NCI-H2171 treated with DMSO at 0.1 percent for 48 hours (cell line): ENCODE measurements at regions not wholly inside any gene's neighbourhood (a gene's known extent, or its start where the extent isn't known, plus 50 kb on each side); places are given as distances from the start of the nearest gene placed in this dataset.

Experiments used
- DNase-seq: peaks from one replicate; lab custom pipeline; 2025; lab: John Stamatoyannopoulos, UW

DNA sequence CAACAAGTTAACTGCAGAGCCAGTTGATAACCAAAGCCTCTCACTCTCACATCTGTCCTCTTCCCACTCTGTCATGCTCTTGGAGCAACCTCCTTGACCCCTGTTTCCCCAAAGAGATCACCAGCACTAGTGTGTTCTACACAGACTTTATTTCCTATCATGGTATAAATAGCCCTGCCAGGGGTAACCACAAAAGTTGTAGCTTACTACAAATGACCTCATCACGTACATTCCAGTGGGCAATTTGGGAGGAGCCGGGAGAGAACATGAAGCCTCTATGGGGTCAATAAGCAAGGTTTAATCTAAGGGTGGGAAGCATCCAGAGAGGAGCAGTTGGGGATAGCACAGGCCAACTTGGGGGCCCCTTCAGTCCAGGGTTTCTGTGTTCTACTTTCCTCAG is 186.5 kb downstream of the KCNA5 start:
- DNase-seq: no peak

DNA sequence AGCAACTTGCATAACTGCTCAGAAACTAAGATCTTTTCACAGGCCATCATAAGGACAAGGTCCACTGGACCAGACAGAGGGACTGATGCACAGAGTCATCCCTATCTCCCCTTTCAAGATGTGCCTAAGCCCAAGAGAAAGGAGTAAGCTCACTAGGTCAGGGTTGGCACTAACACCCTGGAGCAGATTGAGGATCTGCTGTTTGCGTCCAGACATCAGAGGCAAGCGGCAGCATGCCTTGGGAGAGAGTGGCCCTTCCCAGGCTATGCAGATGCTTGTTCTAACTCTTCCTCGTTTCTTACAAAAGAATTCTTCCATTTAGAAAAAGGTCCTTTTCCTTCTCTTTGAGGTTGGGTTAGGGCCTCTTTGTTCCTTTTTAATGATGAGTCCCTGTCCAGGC is 187.2 kb downstream of the KCNA5 start:
- DNase-seq: no peak

DNA sequence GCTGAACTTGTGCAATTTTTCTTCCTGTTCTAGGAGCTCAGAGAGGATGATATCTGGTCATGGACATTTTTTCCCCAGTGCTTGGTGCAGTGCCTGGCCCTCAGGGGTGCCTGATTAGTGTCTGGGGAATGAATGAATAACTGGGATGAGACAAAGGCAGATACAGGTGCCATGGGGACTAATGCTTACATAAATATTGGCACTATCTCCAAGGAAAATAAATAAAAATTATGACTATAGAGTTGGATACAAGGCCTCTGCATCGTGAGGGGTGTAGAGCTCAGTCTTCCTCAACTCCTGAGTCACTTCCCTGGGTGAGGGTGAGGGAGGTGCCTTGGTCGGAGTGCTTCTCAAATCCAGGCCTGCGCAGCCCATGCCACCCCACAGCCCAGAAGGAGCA is 188.6 kb downstream of the KCNA5 start:
- DNase-seq: no peak

DNA sequence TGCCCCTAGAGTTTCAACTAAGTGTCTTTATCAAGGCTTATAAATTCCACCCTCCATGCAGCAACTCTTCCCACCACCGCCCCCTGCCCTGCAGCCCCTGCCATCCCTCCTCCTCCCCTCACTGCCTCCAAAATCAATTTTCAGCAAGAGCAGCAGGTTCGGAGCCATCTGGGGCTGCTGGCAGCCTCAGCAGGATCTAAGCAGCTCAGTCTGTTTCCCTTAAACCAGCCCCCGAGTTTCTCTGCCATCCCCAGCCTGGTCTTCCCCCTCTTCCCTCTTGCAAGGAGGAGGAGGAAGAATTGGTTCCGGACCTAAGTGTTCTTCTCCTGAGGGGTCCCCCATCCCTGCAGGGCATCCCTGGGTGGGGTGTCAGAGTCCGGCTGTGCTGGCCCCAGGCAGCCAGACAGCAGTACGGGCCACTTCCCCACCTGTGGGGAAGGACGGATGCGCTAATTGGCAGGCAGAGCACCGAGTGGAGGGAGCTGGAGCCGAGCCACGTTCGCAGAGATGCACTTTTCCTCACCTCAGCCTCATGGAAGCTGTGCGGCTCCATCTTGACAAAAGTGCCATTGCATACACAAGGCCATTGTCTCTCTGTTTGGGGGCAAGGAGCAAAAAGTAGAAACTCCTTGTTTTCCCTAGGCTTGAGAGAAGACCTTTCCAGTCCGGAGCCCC is 189.3 kb downstream of the KCNA5 start:
- no peak for DNase-seq

DNA sequence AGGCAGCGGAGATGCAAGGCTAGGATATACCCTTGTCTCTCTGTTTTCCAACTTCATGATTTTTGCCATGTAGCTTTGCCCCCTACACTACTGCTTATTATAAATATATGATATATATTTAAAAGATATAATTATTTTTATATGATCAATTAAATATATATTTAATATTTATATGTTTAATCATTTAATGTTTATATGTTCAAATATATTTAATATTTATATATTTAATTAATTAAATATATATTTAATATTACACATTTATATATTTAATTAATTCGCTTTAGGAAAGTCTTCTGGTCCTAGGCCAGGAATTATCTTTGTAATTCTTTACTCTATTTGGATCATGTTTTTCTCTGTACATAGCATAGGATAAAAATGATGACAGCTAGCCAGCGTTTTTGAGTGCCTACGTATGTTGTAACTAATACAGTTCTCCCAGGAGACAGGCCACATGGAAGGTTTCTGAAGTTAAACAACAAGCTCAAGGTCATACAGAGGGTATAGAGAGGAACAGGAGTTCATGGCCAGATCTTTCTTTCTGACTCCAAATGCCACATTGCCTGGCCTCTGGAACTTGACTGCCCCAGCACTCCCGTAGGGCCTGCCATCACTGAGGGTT is 192.5 kb downstream of the KCNA5 start:
- no peak for DNase-seq

DNA sequence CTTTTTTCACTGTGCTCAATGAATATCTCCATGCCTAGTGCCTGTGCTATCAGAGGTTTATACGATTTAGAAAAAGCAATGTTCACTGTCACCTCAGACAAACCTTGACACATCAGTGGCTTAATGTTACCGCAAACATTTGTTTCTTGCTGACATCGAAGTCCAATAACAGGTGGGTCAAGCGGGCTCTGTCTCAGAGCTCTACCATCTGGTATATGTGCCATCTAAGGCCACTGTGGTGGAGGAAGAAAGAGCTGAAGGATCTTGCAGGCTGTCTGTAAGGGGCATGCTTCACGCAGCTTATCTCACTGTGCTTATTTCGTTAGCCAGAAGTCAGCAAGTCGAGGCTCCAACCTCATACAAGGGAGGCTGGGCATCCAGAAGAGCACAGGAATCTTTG is 189.5 kb upstream of the NTF3 start:
- DNase-seq: no peak

DNA sequence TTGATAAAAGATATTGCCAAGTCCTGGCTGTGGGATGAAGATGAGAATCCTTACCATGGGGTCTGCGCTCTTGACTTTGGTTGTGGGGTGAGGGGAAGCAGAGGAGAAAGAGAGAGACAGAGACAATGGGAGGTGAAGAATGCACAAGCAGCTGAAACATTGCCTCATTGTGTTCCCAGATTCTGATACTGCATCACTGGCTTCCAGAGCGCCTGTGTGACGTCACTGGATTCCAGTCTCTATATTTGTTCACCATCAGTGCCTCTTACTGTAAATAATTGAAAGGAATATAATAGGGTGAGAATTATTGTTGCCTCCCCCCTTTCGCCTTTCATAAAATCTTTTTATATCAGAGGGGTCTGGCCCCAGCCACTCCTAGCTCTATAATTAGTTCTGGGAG is 188.9 kb upstream of the NTF3 start:
- no peak for DNase-seq

DNA sequence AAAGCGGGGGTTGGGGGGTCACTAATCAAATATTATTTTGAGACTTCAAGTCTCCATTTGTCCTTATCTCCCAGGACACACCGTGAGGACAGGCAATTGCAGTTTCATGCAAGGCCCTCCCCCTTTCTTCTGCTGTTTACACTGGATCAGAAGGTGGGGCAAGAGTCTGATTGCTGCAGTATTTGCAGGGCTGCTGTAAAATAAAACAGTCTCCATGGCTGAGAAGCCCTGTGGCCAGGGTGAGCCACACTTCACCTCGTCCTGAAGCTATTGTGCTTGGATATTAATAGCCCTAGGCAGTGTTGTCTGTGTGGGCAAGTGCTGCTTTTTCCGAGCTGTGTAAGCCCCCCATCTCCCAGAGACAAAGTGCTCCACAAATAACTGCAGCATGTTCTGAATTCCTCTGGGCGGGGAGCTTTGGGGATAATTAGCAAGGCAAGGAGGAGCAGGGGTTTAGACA is 187.4 kb upstream of the NTF3 start:
- no peak for DNase-seq

DNA sequence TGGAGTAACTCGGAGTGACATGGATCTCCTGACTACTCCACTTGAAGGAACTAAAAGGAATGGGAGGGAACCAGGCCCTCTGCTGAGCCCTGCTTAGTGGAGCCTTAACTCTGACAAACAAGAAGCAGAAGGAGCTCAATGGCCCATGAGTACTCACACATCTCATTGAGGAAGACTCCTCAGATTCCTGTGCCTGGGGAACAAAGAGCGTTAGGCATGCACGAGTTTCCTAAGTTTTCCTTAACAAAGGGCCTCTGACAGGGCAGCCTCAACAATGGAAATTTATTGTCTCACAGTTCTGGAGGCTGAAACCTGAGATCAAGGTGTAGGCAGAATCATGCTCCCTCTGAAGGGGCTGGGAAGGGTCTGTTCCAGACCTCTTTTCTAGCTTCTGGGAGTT is 185.7 kb upstream of the NTF3 start:
- DNase-seq: no peak

DNA sequence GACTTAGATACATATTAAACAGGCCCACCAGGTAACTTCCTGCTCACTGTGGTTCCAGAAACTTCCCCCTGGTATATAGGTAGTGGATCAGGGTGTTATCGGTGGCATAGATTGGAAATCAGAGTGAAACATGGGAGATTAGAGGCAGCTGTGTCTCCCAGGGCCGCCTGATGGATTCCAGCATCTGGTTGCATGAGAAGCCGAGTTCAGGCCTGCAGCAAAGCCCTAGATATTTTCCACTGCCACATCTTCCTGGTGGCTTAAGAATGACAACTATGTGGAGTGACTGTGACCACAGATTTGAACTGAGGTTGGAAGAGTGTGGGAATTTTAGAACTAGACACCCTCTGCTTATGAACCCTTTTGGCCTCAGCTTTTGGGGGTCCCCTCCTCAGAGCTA is 184.8 kb upstream of the NTF3 start:
- DNase-seq: no peak

DNA sequence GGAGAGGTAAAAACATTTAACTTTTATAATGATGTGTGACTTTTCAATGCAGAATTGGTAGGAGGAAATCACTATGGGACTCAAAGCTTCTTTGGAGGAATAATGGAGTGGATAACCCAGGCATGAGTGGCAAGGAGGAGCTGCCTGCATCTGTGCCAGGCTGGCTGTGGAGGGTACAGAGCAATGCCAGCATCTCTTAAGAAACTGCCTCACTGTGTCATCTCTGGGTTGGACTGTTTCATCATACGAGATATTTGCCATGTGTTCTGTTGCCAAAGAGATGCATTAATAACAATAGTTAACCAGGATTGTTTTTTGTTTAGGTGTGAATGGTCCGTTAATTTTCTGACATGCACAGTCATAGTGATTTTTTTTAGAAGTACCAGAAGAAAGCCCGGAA is 183.7 kb upstream of the NTF3 start:
- no peak for DNase-seq

DNA sequence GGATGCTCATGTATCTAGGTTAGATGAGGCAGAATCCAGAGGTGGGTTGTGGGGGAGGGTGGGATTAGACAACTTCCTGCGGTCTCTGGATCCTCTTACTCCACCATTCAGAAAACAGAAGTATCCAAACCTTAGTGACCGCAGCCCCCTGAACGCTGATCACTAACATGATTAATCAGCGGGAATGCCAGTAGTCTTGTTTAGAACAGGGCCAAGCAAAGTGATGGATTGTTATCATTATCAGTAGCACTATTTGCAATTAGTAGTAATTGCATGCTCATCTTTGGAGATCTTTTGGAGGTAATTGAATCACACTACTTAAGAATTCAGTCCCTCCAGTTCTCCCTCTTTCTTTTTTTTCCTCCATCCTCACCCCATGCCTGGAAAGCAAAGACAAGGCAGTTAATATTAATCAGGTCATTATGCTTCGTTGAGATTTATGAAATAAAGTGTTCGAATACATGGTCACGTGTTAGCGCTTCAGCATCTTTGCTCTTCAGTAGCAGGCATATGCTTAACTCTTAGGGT is 182.8 kb upstream of the NTF3 start:
- no peak for DNase-seq

DNA sequence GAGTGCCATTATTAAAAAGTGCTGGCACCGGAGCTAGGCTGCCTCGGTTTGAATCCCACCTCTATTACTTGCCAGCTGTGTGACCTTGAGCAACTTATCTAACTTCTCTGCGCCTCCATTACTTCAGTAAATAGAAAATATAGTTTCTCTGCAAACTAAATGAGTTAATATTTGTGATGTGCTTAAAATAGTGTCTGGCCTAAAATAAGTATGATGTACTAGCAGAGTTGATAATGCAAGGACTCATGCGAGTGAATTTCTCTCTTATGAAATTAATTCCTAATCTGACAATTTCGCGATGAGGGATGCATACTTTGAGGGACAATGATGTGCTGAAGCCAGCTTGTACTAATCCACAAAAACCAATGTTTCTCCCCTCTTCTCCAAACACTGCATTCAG is 180.8 kb upstream of the NTF3 start:
- no peak for DNase-seq

DNA sequence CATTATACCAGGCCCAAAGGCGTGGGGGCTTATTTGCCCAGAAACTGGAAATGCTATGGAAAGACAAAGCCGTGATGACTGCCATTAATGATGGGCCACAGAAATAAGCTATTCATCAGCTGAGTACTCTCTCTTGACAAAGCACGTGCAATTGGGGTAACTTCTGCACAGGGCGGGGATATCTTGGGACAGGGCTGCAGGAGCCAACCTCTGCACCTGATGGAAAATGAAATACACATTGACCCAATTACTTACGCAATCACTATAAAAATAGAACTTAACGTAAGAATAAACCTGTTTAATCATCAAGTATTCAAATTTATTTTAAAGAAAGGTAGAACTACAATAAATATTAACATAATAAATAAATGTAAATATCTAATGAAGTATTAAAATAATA is 180.1 kb upstream of the NTF3 start:
- no peak for DNase-seq

DNA sequence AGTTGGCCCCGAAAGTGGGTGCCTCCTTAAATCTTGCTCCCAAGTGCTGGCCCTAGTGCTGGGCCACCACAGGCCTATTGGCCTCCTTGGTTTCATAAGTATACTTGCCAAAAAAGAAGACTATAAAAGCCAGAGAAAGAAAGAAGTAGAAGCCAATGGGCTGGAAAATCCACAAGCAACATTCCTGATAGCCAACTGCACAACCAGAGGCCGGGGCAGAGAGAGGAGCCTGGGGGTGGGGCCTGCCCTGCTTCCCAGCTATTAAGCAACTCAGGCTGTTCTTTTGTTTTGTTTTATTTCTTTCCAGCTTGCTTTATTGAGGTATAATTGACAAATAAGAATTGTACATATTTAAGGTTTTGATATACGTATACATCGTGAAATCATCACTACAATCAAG is 177.2 kb upstream of the NTF3 start:
- DNase-seq: no peak

DNA sequence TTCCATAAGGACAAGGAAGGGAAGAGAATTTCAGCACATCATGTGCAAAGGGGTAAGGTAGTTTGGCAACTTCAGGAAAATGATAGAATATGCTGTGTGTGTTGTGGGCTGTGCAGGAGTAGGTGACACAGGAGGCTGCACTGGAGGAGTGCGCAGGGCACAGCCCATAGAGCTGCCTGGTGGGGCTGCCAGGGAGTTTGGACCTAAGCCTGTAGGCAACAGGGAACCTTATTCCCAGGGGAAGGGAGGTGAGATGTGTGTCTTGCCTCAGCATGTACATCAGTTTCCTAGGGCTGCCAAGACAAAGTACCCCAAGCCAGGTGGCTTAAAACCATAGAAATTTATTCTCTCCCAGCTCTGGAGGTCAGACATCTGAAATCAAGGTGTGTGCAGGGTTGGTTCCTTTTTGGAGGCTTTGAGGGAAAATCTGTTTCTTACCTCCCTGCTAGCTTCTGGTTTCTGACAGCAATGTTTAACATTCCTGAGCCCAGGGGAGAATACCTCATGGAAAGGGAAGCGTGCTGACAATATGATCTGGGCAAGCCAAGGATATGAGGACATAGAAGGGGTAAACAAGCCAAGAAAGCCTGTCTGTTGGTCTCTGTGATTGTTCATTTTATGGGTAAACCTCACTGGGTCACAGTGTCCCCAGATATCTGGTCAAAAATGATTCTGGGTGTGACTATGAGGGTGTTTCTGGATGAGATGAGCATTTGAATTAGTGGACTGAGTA is 174.0 kb upstream of the NTF3 start:
- DNase-seq: no peak

DNA sequence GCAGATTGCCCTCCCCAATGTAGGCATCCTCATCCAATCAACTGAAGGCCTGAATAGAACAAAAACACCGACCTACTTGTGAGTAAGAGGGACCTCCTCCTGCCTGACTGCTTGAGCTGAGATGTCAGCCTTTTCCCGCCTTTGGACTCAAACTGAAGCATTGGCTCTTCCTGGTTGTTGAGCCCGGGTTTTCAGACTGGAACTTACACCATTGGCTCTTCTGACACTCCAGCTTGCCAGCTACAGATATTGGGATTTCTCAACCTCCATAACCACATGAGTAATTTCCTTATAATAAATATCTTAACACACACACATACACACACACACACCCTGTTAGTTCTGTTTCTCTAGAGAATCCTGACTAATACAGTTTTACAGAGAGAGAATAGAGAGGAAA is 173.4 kb upstream of the NTF3 start:
- DNase-seq: no peak

DNA sequence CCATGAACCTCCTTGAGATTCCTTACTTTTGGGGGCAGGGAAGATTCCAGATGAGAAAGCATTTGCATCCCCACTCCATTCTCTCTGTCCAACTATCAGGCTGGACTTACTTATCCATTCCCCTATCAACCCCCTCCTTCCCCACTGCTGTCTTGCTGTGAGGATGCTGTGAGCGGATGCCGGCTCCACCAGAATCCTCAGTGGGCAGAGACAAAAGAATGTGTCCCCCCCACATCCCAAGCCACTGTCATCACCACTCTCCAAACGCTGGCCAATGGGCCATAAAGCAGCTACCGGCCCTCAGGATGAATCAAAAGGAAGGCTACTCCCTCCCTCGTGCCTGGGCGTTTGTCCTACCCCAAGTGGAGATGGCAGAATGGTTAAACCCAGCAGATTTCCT is 173.0 kb upstream of the NTF3 start:
- no peak for DNase-seq

DNA sequence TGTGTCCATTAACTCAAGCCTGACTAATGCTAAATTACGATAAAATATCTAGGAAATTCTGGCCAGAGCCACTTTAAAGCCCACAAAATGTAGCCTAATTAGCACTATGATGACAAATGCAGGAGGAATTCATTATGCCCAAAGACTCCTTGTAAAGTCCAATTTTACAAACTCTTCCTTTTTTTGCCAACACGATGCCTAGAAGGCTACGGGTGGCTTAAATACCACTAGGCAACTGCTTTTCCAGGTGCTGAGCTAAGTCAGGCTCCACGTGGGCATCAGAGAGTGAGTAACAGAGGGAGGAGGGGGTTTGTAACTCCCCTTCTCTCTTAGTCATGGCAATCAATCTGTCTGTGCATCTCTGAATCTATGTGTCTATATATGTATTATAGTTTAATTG is 172.4 kb upstream of the NTF3 start:
- no peak for DNase-seq

DNA sequence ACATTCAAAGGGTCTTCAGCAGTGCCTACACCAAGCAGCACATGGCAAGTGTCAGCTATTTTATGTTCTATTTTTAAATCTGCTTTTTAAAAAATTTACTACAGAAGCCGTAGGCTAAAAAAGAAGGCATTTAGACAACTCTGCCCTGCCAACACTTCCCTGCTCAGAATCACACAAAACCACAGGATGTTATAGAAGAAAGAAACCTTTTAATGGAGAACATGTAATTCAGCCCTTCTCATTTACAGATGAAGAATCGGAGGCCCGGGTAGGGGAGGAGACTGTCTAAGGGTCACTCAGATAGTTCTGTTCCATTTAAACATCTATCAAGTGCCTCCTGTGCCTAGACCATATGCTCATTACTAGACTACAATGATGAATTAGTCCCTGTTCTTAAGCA is 171.8 kb upstream of the NTF3 start:
- DNase-seq: no peak

DNA sequence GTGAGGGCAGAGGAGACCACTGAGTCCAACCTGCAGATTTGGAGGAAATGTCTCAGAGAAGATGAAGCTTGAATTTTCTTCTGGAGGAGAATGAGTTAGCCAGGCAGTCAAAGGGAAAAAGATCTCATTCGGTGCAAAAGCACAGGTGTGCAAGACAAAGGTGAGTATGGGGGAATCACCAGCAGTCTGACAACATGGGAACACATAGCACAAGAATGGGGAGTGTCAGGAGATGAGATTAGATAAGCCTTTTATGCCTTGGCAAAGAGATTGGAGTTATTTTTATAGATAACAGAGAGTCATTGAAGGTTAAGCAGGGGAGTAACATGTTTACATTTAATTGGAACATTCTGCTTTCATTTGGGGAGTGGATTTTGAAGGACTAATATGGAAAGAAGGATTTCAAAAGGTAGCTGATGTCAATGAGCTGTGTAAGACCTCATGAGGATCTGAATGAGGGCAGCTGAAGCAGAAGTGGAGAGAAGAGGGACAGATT is 171.3 kb upstream of the NTF3 start:
- no peak for DNase-seq

DNA sequence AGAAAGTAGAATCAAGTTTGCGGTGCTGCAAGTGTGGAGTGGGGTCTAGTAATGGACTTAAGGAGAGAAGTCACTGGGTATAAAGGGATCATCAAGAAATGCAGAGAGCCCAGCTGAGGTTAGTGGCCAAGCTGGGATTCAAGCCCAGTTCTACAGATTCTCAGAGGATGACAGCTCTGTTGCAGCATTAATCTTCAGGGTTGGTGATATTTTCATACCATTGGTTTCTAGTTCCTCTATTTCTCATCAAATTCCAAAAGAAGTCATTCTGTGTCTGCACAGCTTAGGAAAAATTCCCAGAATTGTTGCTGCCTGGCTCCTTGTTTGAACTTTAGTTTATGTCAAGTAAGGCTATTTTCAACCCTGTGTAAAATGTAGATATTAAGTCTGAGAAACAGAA is 169.5 kb upstream of the NTF3 start:
- DNase-seq: no peak

DNA sequence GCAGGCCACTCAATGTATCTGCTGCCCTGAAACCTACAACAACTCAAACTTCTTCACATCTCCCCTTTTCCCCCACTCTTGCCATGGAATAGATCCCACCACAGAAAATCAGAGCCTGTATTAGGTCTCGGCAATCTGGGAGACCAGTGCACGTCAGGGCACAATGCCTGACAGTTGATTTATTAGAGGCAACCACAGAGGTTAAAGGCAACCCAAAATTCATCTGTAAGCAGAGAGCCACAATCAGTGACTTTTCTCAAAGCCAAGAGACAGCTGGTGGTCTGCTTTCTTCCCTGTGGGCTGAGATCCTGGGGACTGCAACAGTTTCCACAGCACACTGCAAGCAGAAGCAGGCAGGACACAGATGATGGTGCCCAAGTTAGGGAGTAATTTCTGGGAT is 169.0 kb upstream of the NTF3 start:
- no peak for DNase-seq
